ENCODE measurements at regions not wholly inside any gene's neighbourhood (a gene's known extent, or its start where the extent isn't known, plus 50 kb on each side); places are given as distances from the start of the nearest gene placed in this dataset.

DNA sequence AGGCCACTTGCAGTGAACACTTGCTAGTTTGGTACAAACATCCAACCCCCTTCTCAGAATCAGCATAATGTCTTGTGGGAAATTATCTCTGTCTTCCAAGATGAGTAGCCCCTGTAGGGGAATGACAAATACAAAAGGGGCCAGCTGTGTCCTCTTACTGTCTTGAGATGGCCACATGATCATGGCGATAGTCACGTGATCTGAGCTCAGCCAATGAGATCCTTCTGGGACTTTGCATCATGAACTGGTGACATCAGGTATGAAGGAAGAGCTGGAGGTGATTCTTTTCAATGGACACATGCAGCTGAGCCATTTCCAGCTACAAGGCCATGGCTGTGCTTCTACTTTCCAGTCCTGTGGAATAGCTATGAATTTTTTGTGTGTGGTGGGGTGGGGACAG, 206.3 kb downstream of the IRX1 start:
- no peak for DNase-seq
- H3K4me1 ChIP-seq (ENCODE audit: insufficient read depth) = no peaks in the 10 kb centered on the region
- no peak overlapping the region for H3K27ac ChIP-seq
- H3K36me3 ChIP-seq = no peaks in the 10 kb centered on the region
- no peak overlapping the region for H3K4me3 ChIP-seq
- H3K9me3 ChIP-seq = no peaks in the 10 kb centered on the region
- WGBS, 3 donors = 61 to 87% (median 86%) methylated on average over 2 of the region's 2 CpGs
- no peaks in the 10 kb centered on the region for H3K27me3 ChIP-seq
- TF ChIP-seq EP300 (IDR thresholded peaks at IDR 0.05) = no peak
- intact Hi-C loops (cut with DNase I) = no loop called here

- no peak for DNase-seq
- Histone ChIP-seq H3K27me3 (no peaks in the 10 kb centered on the region), H3K27ac (no peak overlapping the region), H3K4me1 (ENCODE audit: insufficient read depth) (no peaks in the 10 kb centered on the region), H3K4me3 (no peak overlapping the region), H3K9me3 (no peaks in the 10 kb centered on the region), H3K36me3 (no peaks in the 10 kb centered on the region)
- TF ChIP-seq CTCF (IDR thresholded peaks at IDR 0.05) = no peak
- TF ChIP-seq EP300 (IDR thresholded peaks at IDR 0.05) = no peak
- no peak for TF ChIP-seq POLR2A (IDR thresholded peaks at IDR 0.05)
- intact Hi-C loops (cut with DNase I) = no loop called here
- 63 to 77% (median 74%) methylated on average over 4 of the region's 4 CpGs for WGBS, 3 donors
These were observed 213.8 kb downstream of the IRX1 start for GRCh38 chr5:3809455-3809854.

GRCh38 chr5:3811116-3811515, 215.5 kb downstream of the IRX1 start:
- Histone ChIP-seq H3K4me1 (ENCODE audit: insufficient read depth) (no peaks in the 10 kb centered on the region), H3K27ac (no peak overlapping the region), H3K9me3 (no peaks in the 10 kb centered on the region), H3K27me3 (no peaks in the 10 kb centered on the region), H3K4me3 (no peak overlapping the region), H3K36me3 (no peaks in the 10 kb centered on the region)
- WGBS, 3 donors = 91 to 97% (median 92%) methylated on average over 1 of the region's 1 CpG
- intact Hi-C loops (cut with DNase I) = no loop called here
- TF ChIP-seq EP300 (IDR thresholded peaks at IDR 0.05) (no peak), CTCF (IDR thresholded peaks at IDR 0.05) (no peak), POLR2A (IDR thresholded peaks at IDR 0.05) (no peak)
- DNase-seq = no peak

DNA sequence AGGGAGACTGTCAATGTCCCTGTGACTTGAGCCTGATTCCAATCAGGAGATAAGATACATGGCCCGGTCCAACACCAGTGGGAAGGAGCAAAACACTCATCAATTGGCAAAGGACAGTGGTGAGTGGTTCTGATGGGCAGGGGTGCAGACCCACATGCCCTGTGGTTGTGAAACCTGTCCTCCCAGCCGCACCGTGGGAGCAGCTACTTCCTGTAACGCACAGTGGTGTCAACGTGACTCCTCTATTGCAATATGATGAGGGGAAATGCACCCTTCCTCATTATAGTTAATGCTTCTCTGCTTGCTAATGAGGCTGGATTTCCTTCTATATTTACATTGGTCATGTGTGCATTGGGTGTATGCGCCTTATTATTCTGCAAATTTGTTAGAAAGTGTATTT, 223.0 kb downstream of the IRX1 start:
- intact Hi-C loops (cut with DNase I) = no loop called here
- TF ChIP-seq CTCF (IDR thresholded peaks at IDR 0.05) (no peak), EP300 (IDR thresholded peaks at IDR 0.05) (no peak), POLR2A (IDR thresholded peaks at IDR 0.05) (no peak)
- no peak for DNase-seq
- no peaks in the 10 kb centered on the region for H3K9me3 ChIP-seq
- no peak overlapping the region for H3K27ac ChIP-seq
- WGBS, 3 donors = 77 to 81% (median 81%) methylated on average over 6 of the region's 6 CpGs
- no peaks in the 10 kb centered on the region for H3K4me1 ChIP-seq (ENCODE audit: insufficient read depth)
- H3K36me3 ChIP-seq = no peaks in the 10 kb centered on the region
- no peaks in the 10 kb centered on the region for H3K27me3 ChIP-seq
- no peak overlapping the region for H3K4me3 ChIP-seq

DNA sequence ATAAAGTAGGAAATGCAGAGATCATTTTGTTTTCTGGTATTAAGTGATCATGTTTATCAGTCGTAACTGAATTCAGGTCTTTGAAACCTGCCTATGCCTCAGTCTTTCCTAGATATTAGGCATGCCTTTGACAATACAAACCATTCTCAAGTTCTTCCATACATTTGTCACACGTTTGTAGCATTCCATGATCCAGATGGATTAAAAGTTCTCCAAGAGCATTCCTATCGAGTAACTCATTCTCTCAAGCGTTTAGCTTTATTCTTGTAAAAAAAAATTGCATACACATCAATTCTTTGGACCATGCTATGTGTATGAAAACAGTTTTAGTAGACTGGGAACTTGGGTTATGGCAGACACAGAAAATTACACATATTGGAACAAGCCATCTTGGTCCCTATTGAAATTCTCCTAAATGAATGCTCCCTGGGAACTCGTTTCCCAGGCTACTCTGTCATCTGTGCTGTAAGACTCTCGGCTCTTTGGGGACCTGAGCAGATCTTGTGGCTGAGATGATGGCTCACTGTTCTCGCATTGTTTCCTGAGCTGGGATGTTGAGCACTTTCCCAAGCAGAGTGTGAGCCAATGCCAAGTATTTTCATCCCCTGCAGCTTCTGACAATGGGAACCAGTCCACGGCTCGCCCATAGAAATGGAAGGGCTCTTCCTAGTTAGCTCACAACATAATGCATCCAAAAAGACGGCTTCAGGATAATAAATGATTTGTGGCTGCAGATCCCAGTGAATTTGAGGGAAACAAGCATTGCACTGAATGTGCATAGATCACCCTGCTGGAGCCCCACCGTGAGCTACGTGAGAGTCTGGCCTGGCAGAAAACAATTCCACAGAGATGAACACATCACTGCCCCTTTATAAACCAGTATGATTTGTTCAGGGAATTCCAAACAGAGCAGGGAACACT, 230.2 kb downstream of the IRX1 start:
- intact Hi-C loops (cut with DNase I) = no loop called here
- Histone ChIP-seq H3K27ac (no peak overlapping the region), H3K9me3 (no peaks in the 10 kb centered on the region), H3K27me3 (no peaks in the 10 kb centered on the region), H3K4me3 (no peak overlapping the region), H3K4me1 (ENCODE audit: insufficient read depth) (no peaks in the 10 kb centered on the region), H3K36me3 (no peaks in the 10 kb centered on the region)
- WGBS, 3 donors = 58 to 67% (median 59%) methylated on average over 12 of the region's 12 CpGs
- DNase-seq = no peak
- no peak for TF ChIP-seq POLR2A (IDR thresholded peaks at IDR 0.05)
- TF ChIP-seq EP300 (IDR thresholded peaks at IDR 0.05) = no peak
- TF ChIP-seq CTCF (IDR thresholded peaks at IDR 0.05) = no peak

Measured in ovary (tissue), 7 donors.